ENCODE measurements at regions not wholly inside any gene's neighbourhood (a gene's known extent, or its start where the extent isn't known, plus 50 kb on each side); places are given as distances from the start of the nearest gene placed in this dataset.

- in situ Hi-C loops (cut with MboI; ENCODE audit: low sequenced_read_pairs) = loop anchor here (25.0 kb wide), 1 partner anchor 673 kb away; no protein-coding TSS in a partner anchor
Observed at GRCh38 chr6:110539277-110540019, 63.0 kb upstream of the SLC22A16 start.

DNA sequence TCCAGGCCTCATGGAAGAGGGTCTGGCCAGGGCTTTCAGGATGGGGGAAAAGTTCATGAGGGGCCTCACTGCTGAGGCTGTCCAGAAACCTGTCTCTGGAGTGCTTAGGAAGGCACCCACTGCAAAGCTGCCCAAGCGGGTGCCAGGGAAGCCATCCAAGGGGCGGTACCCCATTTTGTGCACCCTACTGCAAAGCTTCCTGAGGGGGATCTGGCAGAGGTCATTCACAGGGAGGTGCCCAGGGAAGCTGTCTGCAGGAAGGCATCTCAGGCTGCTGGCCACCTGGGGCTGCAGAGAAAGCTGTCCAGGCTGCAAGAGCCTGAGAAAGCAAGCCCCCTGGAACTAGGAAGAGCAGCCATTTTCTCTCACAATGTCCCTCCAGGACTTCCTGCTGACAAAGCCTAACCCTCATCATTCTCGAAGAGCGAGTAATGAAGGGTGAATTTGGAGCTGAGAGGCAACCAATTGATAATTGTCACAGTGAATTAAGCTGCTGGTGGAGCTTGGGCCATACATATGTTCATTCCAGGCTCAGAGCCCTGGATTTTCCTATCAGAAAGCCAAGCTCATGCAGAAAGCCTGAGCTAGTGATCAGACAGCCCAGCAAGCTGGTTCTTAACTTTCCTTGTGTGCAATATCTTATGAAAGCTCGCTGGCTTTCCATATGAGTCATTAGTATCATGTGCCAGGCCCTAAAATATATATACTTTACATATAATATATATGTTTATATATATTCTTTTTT is 62.2 kb upstream of the SLC22A16 start:
- in situ Hi-C loops (cut with MboI; ENCODE audit: low sequenced_read_pairs) = loop anchor here (25.0 kb wide), 1 partner anchor 674 kb away; no protein-coding TSS in a partner anchor

- in situ Hi-C loops (cut with MboI; ENCODE audit: low sequenced_read_pairs) = loop anchor here (25.0 kb wide), 1 partner anchor 675 kb away; no protein-coding TSS in a partner anchor
Observed at GRCh38 chr6:110537208-110538123, 61.1 kb upstream of the SLC22A16 start.

GRCh38 chr6:110534731-110535492 is 58.5 kb upstream of the SLC22A16 start:
- in situ Hi-C loops (cut with MboI; ENCODE audit: low sequenced_read_pairs) = loop anchor here (25.0 kb wide), 1 partner anchor 677 kb away; no protein-coding TSS in a partner anchor

DNA sequence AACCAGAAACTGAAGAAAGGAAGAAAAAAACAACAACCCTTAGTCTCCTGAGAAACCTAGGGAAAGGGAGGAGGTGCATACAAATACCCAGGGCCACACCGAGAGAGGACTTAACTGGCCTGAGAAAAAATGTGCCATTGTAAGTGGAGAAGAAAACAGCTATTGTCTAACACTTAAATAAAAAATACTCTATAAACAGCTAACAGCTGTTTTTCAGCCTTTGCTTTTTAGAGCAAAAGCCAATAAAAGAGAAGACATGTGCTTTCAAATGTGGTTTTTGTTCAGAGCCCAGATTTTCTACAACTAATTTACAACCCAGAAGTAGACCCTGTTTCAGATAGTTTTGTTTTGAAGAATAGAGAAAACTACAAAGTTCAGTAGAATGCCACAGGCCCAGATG is 56.0 kb upstream of the SLC22A16 start:
- in situ Hi-C loops (cut with MboI; ENCODE audit: low sequenced_read_pairs) = loop anchor here (25.0 kb wide), 1 partner anchor 680 kb away; no protein-coding TSS in a partner anchor

DNA sequence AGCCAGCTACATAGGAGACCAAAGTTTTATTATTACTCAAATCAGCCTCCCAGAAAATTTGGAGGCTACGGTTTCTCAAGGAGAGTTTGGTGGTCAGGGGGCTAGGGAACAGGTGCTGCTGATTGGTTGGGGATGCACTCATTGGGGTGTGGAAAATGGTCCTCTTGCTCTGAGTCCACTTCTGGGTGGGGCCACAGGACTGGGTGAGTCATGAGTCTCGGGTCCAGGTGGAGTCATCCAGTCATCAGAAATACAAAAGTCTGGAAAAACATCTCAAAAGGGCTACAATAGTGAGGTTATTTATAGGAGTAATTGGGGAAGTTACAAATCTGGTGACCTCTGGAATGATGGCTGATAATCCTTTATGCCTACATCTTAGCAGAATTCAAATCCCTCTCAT is 54.3 kb upstream of the SLC22A16 start:
- in situ Hi-C loops (cut with MboI; ENCODE audit: low sequenced_read_pairs) = loop anchor here (25.0 kb wide), 1 partner anchor 682 kb away; no protein-coding TSS in a partner anchor

DNA sequence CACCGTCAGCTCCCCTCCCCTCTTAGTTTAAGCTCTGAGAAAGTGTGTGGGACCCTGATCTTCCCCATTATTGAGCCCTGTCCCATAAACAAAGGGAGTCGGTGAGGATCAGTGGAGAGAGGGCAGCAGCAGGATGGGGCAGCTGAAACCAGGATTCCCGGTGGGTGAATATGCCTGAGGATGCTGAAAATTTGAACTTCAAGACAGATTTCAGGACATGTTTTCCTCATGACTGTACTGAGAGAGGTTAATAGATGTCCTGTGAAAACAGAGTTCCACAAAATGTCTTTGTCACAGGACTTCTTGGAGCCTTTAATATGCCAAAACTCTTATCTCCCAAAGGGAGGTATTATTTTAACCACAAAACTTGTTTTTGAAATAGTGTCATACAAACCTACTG is 53.5 kb upstream of the SLC22A16 start:
- in situ Hi-C loops (cut with MboI; ENCODE audit: low sequenced_read_pairs) = loop anchor here (25.0 kb wide), 1 partner anchor 682 kb away; no protein-coding TSS in a partner anchor

DNA sequence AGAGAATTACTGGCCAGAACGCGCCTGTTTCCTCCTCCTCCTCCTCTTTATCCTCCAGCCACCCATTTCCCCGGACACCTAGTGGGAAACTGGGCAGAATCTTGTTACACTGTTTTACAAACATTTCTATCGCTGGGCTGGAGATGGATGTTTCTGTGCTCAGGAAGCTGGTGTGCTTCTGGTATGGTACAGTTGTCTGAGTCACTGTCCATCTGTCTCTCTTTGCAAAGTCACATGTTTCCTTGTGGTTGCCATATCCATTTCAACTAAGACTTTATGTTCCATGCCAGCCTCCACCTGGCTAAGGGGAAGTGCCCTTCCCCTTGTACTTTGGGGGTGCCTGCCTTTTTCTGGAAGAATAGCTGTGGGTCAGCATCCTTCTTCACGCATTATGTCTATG is 52.9 kb upstream of the SLC22A16 start:
- in situ Hi-C loops (cut with MboI; ENCODE audit: low sequenced_read_pairs) = loop anchor here (25.0 kb wide), 1 partner anchor 683 kb away; no protein-coding TSS in a partner anchor

DNA sequence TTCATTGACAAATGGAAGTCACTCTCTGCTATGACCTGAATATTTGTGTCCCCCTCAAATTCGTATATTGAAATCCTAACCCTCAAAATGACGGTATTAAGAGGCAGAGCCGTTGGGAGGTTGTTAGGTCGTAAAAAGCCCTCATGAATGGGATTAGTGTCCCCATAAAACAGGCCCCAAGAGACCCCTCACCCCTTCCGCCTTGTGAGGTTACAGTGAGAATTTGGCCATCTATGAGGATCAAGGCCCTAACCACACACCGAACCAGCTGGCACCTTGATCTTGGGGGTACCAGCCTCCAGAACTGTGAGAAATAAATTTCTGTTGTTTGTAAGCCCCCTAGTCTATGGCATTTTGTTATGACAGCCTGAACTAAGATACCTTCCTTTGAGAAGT is 52.5 kb upstream of the SLC22A16 start:
- in situ Hi-C loops (cut with MboI; ENCODE audit: low sequenced_read_pairs) = loop anchor here (25.0 kb wide), 1 partner anchor 683 kb away; no protein-coding TSS in a partner anchor

DNA sequence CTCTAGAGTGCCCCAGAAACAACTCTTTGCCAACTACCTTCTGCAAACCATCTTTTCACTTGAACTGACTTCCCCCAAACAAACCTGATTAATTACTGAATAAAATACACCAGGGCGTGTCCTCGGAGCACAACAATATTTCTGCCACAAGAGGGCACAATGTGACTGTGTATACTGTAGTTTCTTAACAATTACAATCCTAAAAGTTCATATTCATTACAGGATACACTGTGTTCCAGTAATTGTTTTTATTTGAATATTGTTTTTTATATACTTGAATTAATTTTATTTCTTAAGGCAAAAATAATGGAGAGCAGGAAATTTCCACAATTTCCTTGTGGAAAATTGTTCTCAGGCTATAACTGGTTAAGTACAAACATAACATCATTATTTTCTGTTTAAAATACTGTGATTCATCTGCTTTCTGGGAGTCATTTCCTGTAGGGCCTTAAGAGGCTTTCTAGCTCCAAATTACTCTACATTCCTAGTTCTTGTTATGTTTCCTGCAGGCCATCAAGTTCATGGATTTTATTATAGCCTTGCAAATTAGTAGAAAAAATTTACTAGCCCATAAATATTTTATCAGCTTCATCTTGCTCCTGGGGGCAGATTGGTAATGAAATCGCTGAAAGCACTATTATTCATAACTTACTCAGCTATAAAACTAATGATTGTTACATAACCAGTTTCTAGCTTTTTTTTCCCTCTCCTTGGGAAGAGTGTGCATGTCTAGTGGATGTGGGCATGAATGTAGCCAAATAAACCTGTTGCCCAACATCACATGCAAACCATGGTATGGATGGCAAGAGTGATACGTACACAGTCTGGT is 51.9 kb upstream of the SLC22A16 start:
- in situ Hi-C loops (cut with MboI; ENCODE audit: low sequenced_read_pairs) = loop anchor here (25.0 kb wide), 1 partner anchor 684 kb away; no protein-coding TSS in a partner anchor

DNA sequence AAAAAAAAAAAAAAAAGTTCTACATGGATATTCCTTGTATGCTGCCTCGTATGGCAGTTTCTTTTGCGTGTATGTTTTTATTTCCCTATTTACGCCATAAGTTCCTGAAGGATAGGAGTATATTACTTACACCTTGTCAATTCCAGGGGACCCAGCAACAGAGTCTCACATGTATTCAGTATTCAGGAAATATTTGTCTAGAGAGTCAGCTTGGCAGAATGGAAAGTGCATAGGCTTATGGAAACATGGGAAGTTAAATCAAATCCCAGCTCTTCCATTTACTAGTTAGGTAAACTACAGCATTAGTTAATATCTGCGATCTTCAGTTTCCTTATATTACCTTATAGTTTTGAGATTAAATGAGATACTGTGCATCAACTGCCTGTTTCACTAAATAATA is 51.1 kb upstream of the SLC22A16 start:
- in situ Hi-C loops (cut with MboI; ENCODE audit: low sequenced_read_pairs) = loop anchor here (25.0 kb wide), 1 partner anchor 685 kb away; no protein-coding TSS in a partner anchor

- in situ Hi-C loops (cut with MboI; ENCODE audit: low sequenced_read_pairs) = loop anchor here (25.0 kb wide), 1 partner anchor 686 kb away; no protein-coding TSS in a partner anchor
Observed at GRCh38 chr6:110526726-110527125, 50.3 kb upstream of the SLC22A16 start.
